GM19395 (cell line): ENCODE measurements at regions not wholly inside any gene's neighbourhood (a gene's known extent, or its start where the extent isn't known, plus 50 kb on each side); places are given as distances from the start of the nearest gene placed in this dataset.
A peak's percentile ranks its signal among the peaks of the same experiment; 100 is the strongest.
"Not testable (repeated sequence)": the region's sequence is repeated elsewhere in the genome, so short reads cannot be mapped to it uniquely, and the experiment has no call there.

Experiments used
- ATAC-seq: cut with Tn5 transposase; IDR thresholded peaks from one replicate; pipeline ENCODE4 v1.9.1; 2021; ENCODE audit warnings: mild to moderate bottlenecking, moderate library complexity; ENCODE audit not compliant: unreplicated experiment

DNA sequence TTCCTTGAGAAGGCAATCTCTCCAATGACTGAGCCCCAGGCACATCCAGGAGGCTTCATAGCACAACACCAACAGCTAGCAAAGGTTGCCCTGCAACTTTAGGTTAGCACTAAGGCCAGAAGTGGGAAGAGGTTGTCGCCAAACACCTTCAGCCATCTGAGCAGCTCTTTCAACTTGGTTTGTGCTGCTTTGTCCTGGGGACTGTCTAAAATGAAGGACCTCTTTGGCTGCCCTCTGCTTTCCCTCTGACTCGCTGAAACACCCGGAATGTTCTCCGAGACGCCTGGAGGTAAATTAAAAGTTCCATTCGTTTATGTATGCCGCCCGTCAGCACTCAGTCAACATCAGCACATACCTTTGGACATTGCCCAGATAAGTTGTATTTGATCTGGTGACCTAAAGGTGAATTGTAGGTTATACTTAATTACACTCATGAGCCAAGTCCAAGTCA, 121.2 kb upstream of the NR2F2 start:
- ATAC-seq: no peak

DNA sequence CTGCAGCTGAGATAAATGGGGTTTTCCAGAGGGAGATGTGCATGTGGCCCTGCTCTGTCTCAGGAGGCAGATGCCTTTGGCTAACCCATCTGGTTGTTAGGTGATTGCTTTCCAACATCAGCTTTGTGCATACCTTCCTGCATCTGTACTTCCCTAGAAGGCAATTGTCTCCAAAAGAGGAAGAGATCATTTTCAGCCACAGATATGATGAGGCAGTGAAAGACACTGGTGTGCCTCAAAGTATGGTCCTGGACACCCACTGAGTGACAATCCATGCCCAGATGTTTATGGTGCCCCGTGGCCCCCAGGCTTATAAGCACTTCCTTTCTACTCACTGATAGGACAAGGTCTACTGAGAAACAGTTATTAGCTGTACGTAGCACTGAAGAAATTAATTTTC, 117.5 kb upstream of the NR2F2 start:
- no peak for ATAC-seq

DNA sequence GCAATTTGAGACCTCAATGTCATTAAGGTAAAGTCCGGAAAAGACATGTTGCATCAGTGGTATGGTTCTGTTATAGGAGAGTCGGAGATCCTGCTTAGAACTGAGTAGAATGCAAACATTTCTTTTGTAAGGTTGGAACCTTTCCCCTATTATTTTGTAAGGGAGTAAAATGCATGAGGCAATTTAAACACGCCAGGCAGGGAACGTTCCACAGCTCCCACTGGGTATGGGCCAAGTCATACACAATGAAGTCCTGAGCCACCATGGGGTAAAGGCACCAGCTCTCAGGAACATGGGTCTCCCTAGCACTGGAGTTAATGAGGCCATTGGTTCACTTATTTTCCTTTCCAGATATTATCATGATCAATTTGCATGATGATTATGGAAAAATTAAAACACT, 116.6 kb upstream of the NR2F2 start:
- no peak for ATAC-seq

DNA sequence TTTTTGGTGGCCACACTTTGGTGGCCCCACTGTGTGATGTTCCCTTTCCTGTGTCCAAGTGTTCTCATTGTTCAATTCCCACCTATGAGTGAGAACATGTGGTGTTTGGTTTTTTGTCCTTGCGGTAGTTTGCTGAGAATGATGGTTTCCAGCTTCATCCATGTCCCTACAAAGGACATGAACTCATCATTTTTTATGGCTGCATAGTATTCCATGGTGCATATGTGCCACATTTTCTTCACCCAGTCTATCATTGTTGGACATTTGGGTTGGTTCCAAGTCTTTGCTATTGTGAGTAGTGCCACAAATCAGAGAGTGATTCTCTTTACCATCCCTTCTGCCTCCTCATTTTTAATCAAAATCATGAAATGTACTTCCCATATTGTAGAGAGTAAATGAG, 114.0 kb upstream of the NR2F2 start:
- not testable (repeated sequence) for ATAC-seq

DNA sequence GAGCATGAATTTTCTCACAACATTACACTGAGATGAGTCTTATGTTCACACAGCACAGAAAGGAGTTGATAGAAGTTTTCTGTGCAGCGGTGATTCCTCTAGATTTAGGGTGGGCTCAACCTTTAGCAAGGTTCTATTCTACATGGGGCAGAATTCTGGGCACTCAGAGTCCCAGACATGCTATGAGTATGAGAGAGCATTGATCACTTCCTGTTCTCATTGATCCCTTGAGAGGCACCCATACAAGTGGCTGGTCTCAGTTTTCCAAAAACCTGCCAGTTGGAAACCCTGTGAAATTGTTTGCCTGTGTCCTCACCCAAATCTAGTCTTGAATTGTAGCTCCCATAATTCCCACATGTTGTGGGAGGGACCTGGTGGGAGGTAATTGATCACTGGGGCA, 112.5 kb upstream of the NR2F2 start:
- ATAC-seq: no peak

DNA sequence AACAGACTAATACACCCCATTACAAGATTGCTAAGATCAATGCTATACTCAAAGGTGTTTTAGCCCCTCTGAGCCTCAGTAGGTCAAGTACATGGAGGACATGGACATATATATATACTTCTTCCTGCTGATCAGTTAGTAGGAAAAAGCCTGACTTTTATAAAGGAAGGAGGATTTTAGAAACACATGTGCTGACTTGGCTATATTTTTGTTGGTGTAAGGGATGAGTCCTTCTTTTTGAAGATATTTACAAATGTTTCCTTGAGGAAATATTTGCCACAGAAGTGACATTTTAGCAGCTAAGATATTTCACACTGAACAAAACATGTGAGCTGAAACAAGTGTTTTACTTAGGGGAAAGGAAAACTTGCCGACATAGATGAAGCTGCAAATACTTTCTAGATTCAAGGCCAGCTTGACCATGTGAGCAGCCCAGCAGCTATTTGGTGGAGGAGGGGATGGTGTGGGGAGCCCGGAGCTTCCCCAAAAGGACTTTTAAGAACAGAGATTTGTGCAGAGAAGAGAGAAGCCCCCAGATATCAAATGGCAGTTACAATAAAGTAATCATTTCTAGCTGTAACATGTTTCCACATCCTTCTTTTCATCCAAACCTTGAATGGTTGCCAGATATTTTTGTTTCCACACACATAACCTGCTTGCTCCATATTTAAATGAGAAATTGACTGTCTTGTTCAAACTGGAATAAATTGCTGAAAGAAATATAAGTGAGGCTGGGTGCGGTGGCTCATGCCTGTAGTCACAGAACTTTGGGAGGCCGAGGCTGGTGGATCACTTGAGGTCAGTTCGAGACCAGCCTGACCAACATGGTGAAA, 111.7 kb upstream of the NR2F2 start:
- no peak for ATAC-seq

DNA sequence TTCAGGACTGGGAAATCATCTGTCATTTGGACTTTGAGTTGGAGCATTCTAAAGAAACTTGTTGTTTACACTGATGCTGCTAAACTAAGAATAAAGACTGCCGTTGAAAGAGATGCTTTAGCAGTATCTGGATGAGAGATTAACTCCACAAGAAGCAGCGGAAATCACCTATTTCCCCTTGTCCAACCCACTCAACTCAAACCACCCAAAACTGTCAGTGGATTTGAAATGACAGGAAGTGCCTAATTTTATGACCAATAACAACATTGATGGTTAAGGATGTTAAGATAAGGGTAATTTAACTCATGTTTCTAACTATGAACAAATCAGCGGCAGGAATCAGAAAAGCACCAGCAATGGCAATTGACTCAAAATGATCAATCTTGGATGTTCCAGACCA, 110.8 kb upstream of the NR2F2 start:
- no peak for ATAC-seq

DNA sequence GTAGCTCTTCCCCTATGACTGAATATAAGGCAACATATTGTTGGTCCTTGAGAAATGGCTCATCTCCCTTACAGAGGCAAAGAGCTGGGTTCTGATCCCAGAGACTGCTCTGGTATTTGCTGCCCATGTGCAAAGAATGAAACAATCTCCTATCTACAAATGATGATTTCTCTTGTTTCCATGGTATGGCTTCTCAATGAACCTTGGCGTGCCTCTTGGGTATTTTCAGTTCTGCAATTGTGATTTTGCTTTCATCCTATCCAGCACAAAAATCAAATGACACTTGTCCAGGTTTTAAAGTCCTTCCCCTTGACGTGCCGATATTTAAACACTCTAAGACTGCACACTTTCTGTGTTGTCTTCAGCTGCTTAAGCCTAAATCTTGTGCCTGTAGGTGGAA, 109.8 kb upstream of the NR2F2 start:
- ATAC-seq: no peak

DNA sequence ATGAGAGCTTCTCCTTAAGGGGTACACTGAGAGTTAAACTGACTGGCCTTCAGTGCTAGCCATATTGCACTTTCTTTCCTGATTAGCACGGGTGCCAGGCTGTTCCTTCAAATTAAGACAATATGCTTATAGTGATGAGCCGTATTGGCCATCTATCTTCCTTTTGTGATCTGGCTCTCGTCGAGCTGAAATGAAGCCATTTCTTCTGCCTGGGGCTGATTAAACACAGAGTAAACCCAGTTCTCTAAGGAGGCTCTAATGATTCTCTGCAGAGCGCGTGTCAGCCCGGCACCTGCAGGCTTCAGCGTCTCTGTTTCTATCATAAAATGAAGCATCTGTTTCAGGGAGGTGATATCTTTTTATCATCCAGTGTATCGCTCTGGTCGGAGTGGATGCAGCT, 107.5 kb upstream of the NR2F2 start:
- no peak for ATAC-seq

DNA sequence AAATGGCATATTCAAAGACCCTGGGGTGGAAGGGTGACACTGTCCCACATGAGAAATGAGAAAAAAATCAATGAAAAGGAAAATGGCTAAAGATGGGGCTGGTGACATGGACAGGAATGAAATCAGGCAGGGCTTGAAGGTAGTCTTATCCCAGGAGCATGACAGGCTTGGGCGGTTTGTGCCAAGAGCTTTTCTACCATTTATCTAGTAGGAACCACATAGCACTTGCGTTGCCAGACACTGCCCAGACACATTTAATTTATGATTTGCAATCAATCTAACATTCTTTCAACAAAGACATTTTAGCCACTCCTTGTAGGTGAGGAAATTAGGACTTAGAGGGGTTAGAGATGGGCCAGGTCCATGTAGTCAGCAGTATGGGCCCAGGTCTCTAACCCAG, 106.6 kb upstream of the NR2F2 start:
- ATAC-seq: no peak

DNA sequence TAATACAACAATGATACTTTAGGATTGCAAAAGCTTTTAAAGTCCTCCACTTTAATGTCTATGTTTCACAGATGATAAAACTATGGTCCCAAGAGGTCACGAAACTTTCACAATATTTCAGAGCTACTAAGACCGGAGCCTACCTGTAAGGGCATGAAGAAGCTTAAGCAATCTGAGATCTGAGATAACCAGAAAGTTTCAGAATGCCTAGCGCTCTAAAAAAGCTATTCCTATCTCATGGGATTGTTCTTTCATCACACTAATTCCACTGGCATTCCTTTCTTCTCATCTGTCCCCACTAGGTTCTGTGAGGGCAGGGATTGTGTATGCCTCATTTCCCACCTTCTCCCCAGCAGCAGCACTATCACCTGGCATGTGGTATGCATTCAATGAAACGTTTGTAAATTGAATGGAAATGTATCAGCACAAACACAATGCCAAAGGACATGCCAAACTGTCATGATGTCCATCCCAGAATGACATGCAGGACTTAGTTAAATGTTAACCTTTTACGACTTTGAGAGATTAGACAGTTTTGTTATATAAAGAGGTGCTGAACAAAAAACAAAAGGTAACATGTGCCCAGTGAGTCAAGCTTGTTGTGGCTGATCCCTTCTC, 104.7 kb upstream of the NR2F2 start:
- no peak for ATAC-seq

DNA sequence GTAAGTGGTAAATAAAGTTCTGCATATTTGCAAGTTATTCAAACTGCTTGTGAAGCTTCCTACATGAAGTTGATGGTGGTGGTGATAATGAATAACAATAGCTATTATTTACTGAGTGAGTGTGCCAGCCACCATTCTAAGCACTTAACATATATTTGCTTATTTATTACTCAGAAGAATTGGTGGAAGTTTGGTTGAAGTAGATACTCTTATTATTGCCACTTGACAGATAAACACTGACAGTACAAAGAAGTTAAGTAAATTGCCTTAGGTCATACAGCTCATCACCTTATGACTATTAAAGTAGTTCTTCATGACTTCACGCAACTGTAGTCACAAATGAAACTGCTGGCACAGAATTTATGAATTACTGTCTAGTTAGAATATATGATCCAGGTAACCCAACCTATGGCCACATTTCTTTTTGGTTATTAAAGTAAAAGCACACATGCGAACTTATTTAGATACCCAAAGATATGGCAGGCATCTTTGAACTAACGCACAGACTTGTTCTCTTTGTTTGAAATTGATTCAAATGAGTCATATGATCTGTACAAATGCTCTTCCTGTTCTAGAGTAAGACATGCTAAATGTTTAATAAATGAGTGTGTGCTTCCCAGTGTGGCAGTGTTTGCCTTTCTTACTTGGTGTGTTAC, 99.8 kb upstream of the NR2F2 start:
- no peak for ATAC-seq

DNA sequence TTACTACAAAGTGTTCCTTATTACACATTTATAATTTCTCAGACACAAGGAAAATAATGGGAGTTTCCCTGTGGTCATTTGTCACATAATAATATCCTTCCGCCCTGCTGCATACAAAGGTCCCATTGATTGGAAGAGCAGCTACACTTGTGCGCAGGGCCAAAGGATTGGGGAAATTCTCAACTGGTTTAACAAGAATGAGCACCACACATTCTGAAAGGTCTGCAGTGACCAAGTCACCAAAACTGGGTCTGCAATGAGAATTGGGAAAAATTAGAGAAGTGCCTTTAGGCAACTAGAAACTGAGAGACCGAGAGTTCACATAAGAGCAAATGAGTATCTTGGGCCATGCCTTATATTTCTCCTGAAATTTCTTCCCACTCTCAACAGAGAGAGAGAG, 98.2 kb upstream of the NR2F2 start:
- no peak for ATAC-seq

DNA sequence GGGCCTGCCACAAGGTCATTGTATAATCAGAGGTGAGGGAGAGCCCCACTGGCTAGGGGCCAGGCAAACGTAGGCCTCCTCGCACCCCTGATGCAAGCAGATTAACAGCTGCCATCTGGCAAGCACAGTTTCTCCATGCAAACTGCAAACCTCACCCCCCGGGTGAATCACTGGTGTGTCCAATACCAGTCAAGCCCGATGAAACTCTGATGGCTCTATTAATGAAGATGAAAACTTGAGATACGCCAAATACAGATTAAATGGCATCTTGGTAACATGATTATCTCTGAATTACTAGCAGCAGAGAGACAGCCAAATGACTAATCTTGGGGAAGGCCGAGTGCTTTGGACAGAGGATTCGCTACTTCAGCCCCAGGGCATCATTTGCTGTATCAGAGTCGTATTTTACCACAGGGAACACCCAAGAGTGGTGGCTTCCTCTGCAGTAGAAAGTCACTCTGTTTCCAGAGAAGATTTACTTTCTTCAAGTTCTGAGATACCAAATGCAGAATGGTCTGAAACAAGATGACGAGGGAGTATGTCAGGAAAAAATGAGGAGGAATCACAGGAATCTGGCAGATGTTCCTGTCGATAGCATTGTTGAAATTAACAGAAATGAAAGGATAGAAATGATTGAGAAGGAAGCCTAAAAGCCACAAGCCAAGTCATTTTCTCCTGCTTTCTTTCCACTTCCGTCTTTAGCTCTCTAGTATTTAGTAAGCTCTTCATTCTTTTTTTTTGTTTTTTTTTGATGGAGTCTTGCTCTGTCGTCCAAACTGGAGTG, 96.2 kb upstream of the NR2F2 start:
- ATAC-seq: peak; percentile 70

DNA sequence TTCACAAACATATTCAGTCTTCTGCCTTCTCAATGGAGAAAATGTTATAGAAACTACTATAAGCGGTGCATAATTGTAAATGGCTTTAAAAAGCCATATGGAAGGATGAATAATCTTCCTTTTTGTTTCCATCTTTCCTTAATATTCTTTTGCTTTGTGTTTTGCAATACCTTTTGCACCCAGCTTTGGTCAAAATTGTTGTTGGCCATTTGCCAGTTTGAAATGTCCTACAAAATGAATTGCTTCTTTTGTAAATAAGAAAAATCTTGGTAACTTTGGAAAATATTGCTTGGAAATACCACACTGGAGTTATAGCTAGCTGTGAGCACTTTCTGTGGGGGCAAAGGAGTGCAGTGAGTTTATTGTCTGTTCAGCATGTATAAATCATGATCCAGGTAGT, 93.5 kb upstream of the NR2F2 start:
- no peak for ATAC-seq

DNA sequence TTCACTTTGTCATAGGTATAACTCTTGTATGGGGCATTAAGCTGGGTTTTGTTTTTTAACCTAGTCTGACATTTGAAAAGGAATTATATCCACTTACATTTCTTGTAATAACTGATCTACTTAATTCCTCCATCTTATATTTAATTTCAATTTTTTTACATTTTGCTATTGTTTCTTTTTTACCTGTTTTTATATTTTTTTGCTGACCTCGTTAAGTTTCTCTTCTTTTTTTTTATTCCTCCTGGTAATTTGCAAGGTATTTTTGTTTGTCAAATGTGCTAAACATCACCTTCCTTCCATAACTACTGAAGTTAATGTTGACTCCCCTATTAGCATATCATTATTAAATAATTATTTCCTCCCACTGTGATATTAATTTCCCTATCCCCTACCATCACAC, 87.7 kb upstream of the NR2F2 start:
- ATAC-seq: no peak

DNA sequence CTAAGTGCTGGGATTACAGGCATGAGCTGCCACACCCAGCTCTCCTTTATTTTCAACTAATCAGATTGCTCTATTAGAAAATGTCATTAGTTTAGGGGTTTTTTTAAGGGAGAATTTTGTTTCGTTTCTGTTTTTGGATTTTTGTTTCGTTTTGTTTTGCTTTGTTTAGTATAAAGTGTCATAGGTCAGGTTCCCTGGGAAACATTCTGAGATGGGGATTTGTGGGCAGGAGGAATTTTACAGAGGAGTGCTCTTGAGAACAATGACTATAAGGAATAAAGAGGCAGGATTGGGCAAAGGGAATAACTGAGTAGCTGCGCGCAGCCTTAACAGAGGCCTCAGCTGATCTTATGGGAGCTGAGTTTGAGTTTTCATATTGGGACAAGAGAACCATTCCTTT, 86.8 kb upstream of the NR2F2 start:
- ATAC-seq: no peak

DNA sequence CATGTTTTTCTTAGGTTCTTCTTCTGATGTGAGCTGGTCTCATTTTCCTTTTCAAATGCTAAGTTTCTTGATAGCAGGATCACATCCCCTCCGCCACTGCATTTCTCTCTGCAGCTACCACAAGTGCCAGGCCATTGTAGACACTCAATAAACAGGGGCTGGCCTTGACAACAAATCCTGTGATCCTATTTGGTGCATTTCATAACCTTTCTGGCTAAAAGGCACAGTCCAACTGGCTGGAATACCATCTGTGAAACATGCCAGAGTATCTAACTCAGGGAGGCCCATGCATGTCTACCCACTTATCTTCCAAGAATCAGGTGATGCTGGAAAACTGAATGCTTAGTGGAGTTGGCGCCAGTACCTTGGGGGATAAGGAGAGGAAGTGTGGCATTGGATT, 85.2 kb upstream of the NR2F2 start:
- ATAC-seq: no peak

DNA sequence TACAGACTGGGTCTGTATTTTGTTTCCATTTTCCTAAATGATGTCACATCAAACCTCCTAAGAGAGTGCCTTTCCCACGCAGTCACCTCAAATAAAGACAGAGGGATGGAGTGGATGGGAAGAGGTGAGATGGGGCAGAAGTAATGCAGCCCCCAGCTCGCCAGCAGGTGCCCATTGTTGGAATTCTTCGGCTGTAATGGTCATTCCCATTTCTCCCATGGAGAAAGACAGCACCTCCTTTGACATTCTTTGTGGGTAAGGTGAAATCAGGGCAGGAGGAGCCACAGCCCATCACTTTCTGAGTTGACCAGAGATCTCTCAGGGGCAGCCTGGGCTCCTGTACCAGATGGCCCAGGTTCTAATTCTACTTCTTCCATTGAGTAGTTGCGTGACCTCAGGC, 84.4 kb upstream of the NR2F2 start:
- ATAC-seq: no peak

DNA sequence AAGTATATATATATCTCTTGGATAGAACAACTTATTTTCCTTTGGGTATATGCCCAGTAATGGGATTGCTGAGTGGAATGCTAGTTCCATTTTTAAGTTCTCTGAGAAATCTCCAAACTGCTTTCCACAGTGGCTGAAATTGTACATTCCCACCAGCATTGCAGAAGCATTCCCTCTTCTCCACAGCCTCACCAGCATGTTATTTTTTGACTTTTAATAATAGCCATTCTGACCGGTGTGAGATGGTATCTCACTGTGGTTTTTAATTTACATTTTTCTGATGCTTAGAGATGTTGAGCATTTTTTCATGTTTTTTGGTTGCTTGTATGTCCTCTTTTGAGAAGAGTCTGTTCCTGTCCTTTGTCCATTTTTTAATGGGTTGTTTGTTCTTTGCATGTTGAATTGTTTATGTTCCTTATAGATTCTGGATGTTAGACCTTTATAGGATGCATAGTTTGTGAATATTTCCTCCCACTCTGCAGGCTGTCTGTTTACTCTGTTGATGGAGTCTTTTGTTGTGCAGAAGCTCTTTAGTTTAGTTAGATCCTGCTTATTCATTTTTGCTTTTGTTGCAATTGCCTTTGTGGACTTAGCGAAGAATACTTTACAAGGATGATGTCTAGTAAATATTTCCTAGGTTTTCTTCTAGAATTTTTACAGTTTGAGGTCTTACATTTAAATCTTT, 82.7 kb upstream of the NR2F2 start:
- no peak for ATAC-seq

DNA sequence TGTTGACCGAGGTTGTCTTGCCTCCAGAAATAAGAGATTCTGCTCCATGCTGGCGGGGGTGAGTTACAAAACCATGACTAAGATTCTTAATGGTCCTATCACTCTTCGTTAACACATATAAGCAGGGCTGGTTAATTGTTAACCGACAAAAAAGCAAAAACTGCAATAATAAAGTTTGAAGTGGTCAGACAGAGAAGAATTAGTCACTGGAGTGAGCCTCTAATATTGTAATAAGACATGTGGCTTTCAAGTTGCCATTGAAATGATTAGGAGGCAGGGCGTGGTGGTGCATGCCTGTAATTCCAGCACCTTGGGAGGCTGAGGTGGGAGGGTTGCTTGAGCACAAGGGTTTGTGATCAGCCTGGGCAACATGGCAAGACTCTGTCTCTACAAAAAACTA, 78.4 kb upstream of the NR2F2 start:
- ATAC-seq: no peak
